HL-60 (cell line): ENCODE measurements at regions not wholly inside any gene's neighbourhood (a gene's known extent, or its start where the extent isn't known, plus 50 kb on each side); places are given as distances from the start of the nearest gene placed in this dataset.

ENCODE experiments used
- CTCF ChIP-seq: IDR thresholded peaks from one replicate; pipeline ENCODE4 v1.5.1; 2011; ENCODE audit warnings: low read length, control low read depth, inconsistent platforms; ENCODE audit not compliant: insufficient read depth
- POLR2AphosphoS5 ChIP-seq: IDR thresholded peaks from 2 replicates; pipeline ENCODE4 v1.6.1; 2012; ENCODE audit warnings: low read depth
- SPI1 ChIP-seq: IDR thresholded peaks from 2 replicates; pipeline ENCODE4 v1.6.1; 2012; ENCODE audit warnings: low read depth, mild to moderate bottlenecking, borderline replicate concordance

- TF ChIP-seq SPI1 (no peak), POLR2AphosphoS5 (no peak), CTCF (no peak)
These were observed 128.2 kb downstream of the TEX36 start for GRCh38 chr10:125554753-125555152.
